ENCODE measurements at regions not wholly inside any gene's neighbourhood (a gene's known extent, or its start where the extent isn't known, plus 50 kb on each side); places are given as distances from the start of the nearest gene placed in this dataset.
A peak's percentile ranks its signal among the peaks of the same experiment; 100 is the strongest.

GRCh38 chr6:10093282-10093681, 321.6 kb downstream of the TFAP2A start:
- intact Hi-C loops (cut with DNase I), result no loop called here

DNA sequence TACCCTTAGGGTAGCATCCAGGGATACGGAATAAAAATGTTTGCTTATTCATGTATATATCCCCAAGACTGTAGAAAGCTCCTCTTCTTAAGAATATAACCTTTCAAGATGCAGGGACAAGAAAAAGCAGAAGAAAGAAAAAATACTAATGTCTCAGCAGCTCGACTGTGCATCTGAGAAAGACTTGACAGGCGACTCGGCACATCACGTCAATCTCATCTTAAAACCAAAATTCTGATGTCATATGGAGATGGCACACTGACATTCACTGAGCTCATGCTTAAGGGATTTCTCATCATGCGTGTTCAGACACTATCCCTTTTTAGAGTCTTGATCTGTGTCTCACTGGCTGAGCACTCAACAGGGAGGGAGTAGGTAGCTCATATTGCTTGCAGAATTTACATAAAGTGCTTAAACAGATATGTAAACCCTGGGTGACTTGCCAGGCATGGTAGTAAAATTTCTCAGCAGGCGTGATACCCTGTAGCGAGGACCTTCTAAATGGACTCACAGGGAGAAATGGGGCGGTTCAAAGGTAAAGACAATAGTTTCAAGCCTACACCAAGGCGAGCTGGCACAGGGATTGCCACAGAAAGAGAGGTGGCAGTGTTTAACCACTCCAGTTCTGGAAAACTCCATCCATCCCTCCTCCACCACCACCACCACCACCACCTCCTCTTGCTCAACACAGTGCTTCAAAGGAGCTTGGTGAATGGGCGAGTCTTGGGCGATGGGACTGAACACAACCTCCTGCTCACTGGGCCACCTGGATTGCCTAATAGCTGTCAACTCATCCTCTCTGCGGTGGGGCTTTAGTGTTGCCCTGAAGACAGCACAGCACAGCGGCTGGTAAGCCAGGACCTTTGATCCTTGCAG, 330.5 kb downstream of the TFAP2A start:
- Histone ChIP-seq H3K27me3 (ENCODE audit: low read depth) (no peaks in the 10 kb centered on the region), H3K27ac (no peak overlapping the region), H3K4me1 (peaks cover 4% of the 10 kb centered on the region), H3K9me3 (no peaks in the 10 kb centered on the region), H3K36me3 (no peaks in the 10 kb centered on the region), H3K4me3 (no peak overlapping the region)
- TF ChIP-seq, protein P1, sequence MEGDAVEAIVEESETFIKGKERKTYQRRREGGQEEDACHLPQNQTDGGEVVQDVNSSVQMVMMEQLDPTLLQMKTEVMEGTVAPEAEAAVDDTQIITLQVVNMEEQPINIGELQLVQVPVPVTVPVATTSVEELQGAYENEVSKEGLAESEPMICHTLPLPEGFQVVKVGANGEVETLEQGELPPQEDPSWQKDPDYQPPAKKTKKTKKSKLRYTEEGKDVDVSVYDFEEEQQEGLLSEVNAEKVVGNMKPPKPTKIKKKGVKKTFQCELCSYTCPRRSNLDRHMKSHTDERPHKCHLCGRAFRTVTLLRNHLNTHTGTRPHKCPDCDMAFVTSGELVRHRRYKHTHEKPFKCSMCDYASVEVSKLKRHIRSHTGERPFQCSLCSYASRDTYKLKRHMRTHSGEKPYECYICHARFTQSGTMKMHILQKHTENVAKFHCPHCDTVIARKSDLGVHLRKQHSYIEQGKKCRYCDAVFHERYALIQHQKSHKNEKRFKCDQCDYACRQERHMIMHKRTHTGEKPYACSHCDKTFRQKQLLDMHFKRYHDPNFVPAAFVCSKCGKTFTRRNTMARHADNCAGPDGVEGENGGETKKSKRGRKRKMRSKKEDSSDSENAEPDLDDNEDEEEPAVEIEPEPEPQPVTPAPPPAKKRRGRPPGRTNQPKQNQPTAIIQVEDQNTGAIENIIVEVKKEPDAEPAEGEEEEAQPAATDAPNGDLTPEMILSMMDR (IDR thresholded peaks at IDR 0.05), result no peak
- ATAC-seq, result no peak
- no peak for DNase-seq
- intact Hi-C loops (cut with DNase I), result no loop called here

More at GRCh38 chr6:10093282-10093681, 321.6 kb downstream of the TFAP2A start:
- Histone ChIP-seq H3K9me3 (peaks cover 7% of the 10 kb centered on the region), H3K27me3 (ENCODE audit: low read depth) (peaks cover 6% of the 10 kb centered on the region), H3K36me3 (no peaks in the 10 kb centered on the region), H3K4me1 (no peaks in the 10 kb centered on the region), H3K27ac (no peak overlapping the region), H3K4me3 (no peak overlapping the region)
- TF ChIP-seq, protein P1 (IDR thresholded peaks at IDR 0.05), result no peak
- DNase-seq (no peak), ATAC-seq (no peak)

- H3K36me3 ChIP-seq, result no peaks in the 10 kb centered on the region
- ATAC-seq, result peak; percentile 54 to 72
- H3K9me3 ChIP-seq, result no peaks in the 10 kb centered on the region
- peaks cover 4% of the 10 kb centered on the region for H3K4me1 ChIP-seq
- intact Hi-C loops (cut with DNase I), result no loop called here
- no peak for DNase-seq
- no peak overlapping the region for H3K4me3 ChIP-seq
- TF ChIP-seq, protein P1 (IDR thresholded peaks at IDR 0.05), result no peak
- no peak overlapping the region for H3K27ac ChIP-seq
- H3K27me3 ChIP-seq (ENCODE audit: low read depth), result no peaks in the 10 kb centered on the region
These were observed 332.5 kb downstream of the TFAP2A start for GRCh38 chr6:10082385-10082784.

DNA sequence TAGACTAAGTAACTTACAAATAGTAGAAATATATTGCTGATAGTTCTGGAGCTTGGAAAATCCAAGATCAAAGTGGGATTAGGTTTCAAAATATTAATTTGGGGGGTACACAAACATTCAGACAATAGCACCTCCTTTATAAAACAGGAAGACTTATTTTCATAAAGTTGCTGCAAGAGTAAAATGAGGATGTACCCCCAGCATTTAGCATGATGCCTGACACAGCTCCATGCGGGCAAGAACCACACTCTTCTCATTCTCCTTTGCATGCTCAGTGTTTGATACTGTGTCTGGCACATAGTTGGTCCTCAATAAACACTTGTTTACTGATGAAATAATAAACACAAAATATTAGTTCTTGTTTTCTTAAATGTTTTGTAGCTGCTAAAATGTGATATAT, 332.9 kb downstream of the TFAP2A start:
- Histone ChIP-seq H3K27me3 (ENCODE audit: low read depth) (no peaks in the 10 kb centered on the region), H3K4me1 (peaks cover 4% of the 10 kb centered on the region), H3K4me3 (no peak overlapping the region), H3K9me3 (no peaks in the 10 kb centered on the region), H3K27ac (no peak overlapping the region), H3K36me3 (no peaks in the 10 kb centered on the region)
- ATAC-seq (peak in 1 of 2 donors; percentile 40), DNase-seq (no peak)
- intact Hi-C loops (cut with DNase I), result no loop called here
- TF ChIP-seq, protein P1 (IDR thresholded peaks at IDR 0.05), result no peak

- intact Hi-C loops (cut with DNase I), result no loop called here
- H3K4me1 ChIP-seq, result peaks cover 4% of the 10 kb centered on the region
- DNase-seq (no peak), ATAC-seq (no peak)
- no peaks in the 10 kb centered on the region for H3K36me3 ChIP-seq
- TF ChIP-seq, protein P1 (IDR thresholded peaks at IDR 0.05), result no peak
- no peak overlapping the region for H3K27ac ChIP-seq
- H3K4me3 ChIP-seq, result no peak overlapping the region
- no peaks in the 10 kb centered on the region for H3K27me3 ChIP-seq (ENCODE audit: low read depth)
- no peaks in the 10 kb centered on the region for H3K9me3 ChIP-seq
These were observed 333.8 kb downstream of the TFAP2A start for GRCh38 chr6:10081075-10081474.

All from lower lobe of right lung (tissue), 2 donors.